Kidney capillary endothelial cell (primary cell): ENCODE measurements at regions not wholly inside any gene's neighbourhood (a gene's known extent, or its start where the extent isn't known, plus 50 kb on each side); places are given as distances from the start of the nearest gene placed in this dataset.
A peak's percentile ranks its signal among the peaks of the same experiment; 100 is the strongest.
"Not testable (repeated sequence)": the region's sequence is repeated elsewhere in the genome, so short reads cannot be mapped to it uniquely, and the experiment has no call there.

Experiments used
- DNase-seq: peaks from one replicate; pipeline ENCODE4 v3.0.0-alpha.2; 2018; ENCODE audit warnings: low spot score

- DNase-seq, result peak; percentile 0
Observed at GRCh38 chr21:24514081-24514733, 1093.1 kb downstream of the MRPL39 start.

- no peak for DNase-seq
Observed at GRCh38 chr21:24509131-24509530, 1098.2 kb downstream of the MRPL39 start.

GRCh38 chr21:24486973-24487372 lies 1120.3 kb downstream of the MRPL39 start:
- DNase-seq, result no peak

GRCh38 chr21:24483361-24483760 lies 1123.9 kb downstream of the MRPL39 start:
- not testable (repeated sequence) for DNase-seq

GRCh38 chr21:24470852-24471251 lies 1136.4 kb downstream of the MRPL39 start:
- DNase-seq, result no peak

- no peak for DNase-seq
Observed at GRCh38 chr21:24456358-24456757, 1150.9 kb downstream of the MRPL39 start.

GRCh38 chr21:24450119-24450518 lies 1157.2 kb downstream of the MRPL39 start:
- DNase-seq, result no peak

GRCh38 chr21:24445517-24445916 lies 1161.8 kb downstream of the MRPL39 start:
- DNase-seq, result no peak

- DNase-seq, result no peak
Observed at GRCh38 chr21:24444736-24445135, 1162.5 kb downstream of the MRPL39 start.

- DNase-seq, result no peak
Observed at GRCh38 chr21:24436236-24436635, 1171.0 kb downstream of the MRPL39 start.

- no peak for DNase-seq
Observed at GRCh38 chr21:24428591-24429199, 1178.6 kb downstream of the MRPL39 start.

- no peak for DNase-seq
Observed at GRCh38 chr21:24424776-24425175, 1182.5 kb downstream of the MRPL39 start.

GRCh38 chr21:24423546-24423945 lies 1183.7 kb downstream of the MRPL39 start:
- no peak for DNase-seq

GRCh38 chr21:24420689-24421088 lies 1186.6 kb downstream of the MRPL39 start:
- no peak for DNase-seq

GRCh38 chr21:24419641-24420040 lies 1187.6 kb downstream of the MRPL39 start:
- DNase-seq, result not testable (repeated sequence)

- no peak for DNase-seq
Observed at GRCh38 chr21:24418671-24419070, 1188.6 kb downstream of the MRPL39 start.

GRCh38 chr21:24411429-24411828 lies 1195.9 kb downstream of the MRPL39 start:
- DNase-seq, result no peak

GRCh38 chr21:24403221-24403620 lies 1204.1 kb downstream of the MRPL39 start:
- no peak for DNase-seq

- no peak for DNase-seq
Observed at GRCh38 chr21:24395320-24395923, 1211.9 kb downstream of the MRPL39 start.

GRCh38 chr21:24375201-24375600 lies 1232.1 kb downstream of the MRPL39 start:
- no peak for DNase-seq

GRCh38 chr21:24372506-24372905 lies 1234.8 kb downstream of the MRPL39 start:
- DNase-seq, result no peak

- no peak for DNase-seq
Observed at GRCh38 chr21:24369746-24370145, 1237.5 kb downstream of the MRPL39 start.

GRCh38 chr21:24369278-24369677 lies 1238.0 kb downstream of the MRPL39 start:
- no peak for DNase-seq

GRCh38 chr21:24367936-24368335 lies 1239.3 kb downstream of the MRPL39 start:
- no peak for DNase-seq
